Colonic mucosa (tissue), 4 donors: ENCODE measurements at regions not wholly inside any gene's neighbourhood (a gene's known extent, or its start where the extent isn't known, plus 50 kb on each side); places are given as distances from the start of the nearest gene placed in this dataset.
"Not testable (repeated sequence)": the region's sequence is repeated elsewhere in the genome, so short reads cannot be mapped to it uniquely, and the experiment has no call there.

Experiments used
- DNase-seq: peaks from one replicate; pipeline ENCODE4 v3.0.0-alpha.2; 2020
- H3K27ac ChIP-seq: fragments of 200-600 bp; one replicate; pipeline ENCODE4 v1.8.0; 2021
- H3K27me3 ChIP-seq: fragments of 200-600 bp; one replicate; pipeline ENCODE4 v1.8.0; 2021
- H3K36me3 ChIP-seq: fragments of 200-600 bp; one replicate; pipeline ENCODE4 v1.8.0; 2021
- H3K4me1 ChIP-seq: fragments of 200-600 bp; one replicate; pipeline ENCODE4 v1.8.0; 2021; ENCODE audit warnings: mild to moderate bottlenecking
- H3K4me3 ChIP-seq: fragments of 200-600 bp; one replicate; pipeline ENCODE4 v1.8.0; 2021
- H3K9ac ChIP-seq, 2 donors: one replicate each; pipeline ENCODE4 v1.7.0; 2013; ENCODE audit warnings: control low read depth in 2 of 2, low read depth in 2 of 2, low read length in 2 of 2
- H3K9me3 ChIP-seq: fragments of 200-600 bp; one replicate; pipeline ENCODE4 v1.8.0; 2021
- intact Hi-C: fragments of 100-400 bp; cut with DNase I; formaldehyde crosslinking; loops from one replicate; pipeline ENCODE4 v1.14.1; 2022
- TF ChIP-seq, protein P1 (sequence below): fragments of 200-600 bp; IDR thresholded peaks from one replicate; pipeline ENCODE4 v1.8.0; 2022; ENCODE audit warnings: antibody characterized with exemption, mild to moderate bottlenecking
- donor health status: healthy.
- donor health status: DM: no; HTN: no; CAD: no.
- donor health status: DM: no; HTN: no; CAD: no.

DNA sequence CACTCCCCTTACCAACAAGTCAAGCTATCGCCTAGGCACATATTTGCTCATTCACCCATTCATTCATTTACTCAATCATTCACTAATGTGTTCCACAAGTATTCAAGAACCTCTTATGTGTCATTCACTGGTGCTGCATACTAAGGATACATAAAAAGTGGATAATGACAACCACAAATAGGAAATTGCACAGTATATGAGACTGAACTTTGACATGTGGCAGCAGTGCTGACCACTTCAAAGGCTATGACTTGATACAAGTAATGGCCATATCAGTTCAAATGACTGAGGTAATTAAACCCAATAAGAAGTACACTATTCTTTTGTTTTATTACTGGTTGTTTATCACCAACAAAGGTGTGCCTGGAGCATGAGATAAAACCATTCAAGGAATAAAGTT is 282.5 kb downstream of the KLHL13 start:
- intact Hi-C loops, result no loop called here
- TF ChIP-seq, protein P1, sequence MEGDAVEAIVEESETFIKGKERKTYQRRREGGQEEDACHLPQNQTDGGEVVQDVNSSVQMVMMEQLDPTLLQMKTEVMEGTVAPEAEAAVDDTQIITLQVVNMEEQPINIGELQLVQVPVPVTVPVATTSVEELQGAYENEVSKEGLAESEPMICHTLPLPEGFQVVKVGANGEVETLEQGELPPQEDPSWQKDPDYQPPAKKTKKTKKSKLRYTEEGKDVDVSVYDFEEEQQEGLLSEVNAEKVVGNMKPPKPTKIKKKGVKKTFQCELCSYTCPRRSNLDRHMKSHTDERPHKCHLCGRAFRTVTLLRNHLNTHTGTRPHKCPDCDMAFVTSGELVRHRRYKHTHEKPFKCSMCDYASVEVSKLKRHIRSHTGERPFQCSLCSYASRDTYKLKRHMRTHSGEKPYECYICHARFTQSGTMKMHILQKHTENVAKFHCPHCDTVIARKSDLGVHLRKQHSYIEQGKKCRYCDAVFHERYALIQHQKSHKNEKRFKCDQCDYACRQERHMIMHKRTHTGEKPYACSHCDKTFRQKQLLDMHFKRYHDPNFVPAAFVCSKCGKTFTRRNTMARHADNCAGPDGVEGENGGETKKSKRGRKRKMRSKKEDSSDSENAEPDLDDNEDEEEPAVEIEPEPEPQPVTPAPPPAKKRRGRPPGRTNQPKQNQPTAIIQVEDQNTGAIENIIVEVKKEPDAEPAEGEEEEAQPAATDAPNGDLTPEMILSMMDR, result no peak
- DNase-seq, result no peak
- no peaks in the 10 kb centered on the region for H3K27me3 ChIP-seq
- no peaks in the 10 kb centered on the region for H3K9me3 ChIP-seq
- no peak overlapping the region for H3K4me3 ChIP-seq
- H3K9ac ChIP-seq, result no peak overlapping the region
- H3K4me1 ChIP-seq, result no peaks in the 10 kb centered on the region
- H3K27ac ChIP-seq, result no peak overlapping the region
- no peaks in the 10 kb centered on the region for H3K36me3 ChIP-seq

DNA sequence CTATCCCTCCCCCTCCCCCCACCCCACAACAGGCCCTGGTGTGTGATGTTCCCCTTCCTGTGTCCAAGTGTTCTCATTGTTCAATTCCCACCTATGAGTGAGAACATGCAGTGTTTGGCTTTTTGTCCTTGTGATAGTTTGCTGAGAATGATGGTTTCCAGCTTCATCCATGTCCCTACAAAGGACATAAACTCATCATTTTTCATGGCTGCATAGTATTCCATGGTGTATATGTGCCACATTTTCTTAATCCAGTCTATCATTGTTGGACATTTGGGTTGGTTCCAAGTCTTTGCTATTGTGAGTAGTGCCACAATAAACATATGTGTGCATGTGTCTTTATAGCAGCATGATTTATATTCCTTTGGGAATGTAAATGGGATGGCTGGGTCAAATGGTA is 295.1 kb downstream of the KLHL13 start:
- H3K27ac ChIP-seq, H3K9me3 ChIP-seq, H3K4me1 ChIP-seq, intact Hi-C loops, H3K36me3 ChIP-seq, H3K9ac ChIP-seq, H3K27me3 ChIP-seq, H3K4me3 ChIP-seq, DNase-seq: not testable (repeated sequence)

DNA sequence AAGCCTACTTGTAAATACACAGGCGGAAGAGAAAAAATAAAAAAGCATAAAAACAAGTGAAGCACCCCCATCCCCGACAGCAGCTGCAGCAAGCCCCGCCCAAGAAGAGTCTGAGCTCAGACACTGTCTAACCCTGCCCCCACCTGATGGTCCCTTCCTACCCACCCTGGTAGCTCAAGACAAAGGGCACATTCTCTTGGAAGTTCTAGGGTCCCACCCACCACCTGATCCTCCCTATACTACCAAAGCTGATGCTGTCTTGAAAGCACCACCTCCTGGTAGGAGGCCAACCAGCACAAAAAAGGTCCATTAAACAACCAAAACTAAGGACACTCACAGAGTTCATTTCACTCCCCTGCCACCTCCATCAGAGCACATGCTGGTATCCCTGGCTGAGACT is 308.2 kb downstream of the KLHL13 start:
- DNase-seq, result no peak
- TF ChIP-seq, protein P1, result no peak
- H3K4me1 ChIP-seq, result no peaks in the 10 kb centered on the region
- no peak overlapping the region for H3K27ac ChIP-seq
- intact Hi-C loops, result no loop called here
- H3K9ac ChIP-seq, result no peak overlapping the region
- H3K27me3 ChIP-seq, result no peaks in the 10 kb centered on the region
- no peak overlapping the region for H3K4me3 ChIP-seq
- no peaks in the 10 kb centered on the region for H3K9me3 ChIP-seq
- no peaks in the 10 kb centered on the region for H3K36me3 ChIP-seq

DNA sequence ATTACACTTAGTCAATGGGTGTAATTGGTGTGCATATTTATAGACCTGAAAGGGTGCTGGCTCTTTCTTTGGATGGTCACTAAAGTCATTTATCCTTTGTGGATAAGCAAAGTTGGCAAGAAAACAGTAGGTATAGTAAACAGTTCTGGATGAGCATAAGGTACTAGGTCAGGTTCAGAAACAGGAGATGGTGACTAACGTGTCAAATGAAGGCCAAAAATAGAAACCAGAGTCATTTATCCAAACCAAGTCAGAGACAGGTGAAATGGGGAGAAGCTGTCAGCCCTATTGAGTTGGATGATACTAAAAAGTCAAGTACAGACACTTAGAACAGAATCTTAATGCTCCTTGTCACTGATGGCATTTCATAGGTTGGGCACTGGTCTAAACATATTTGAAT is 313.1 kb downstream of the KLHL13 start:
- no peak for DNase-seq
- TF ChIP-seq, protein P1, result no peak
- Histone ChIP-seq H3K9me3 (no peaks in the 10 kb centered on the region), H3K36me3 (no peaks in the 10 kb centered on the region), H3K27ac (no peak overlapping the region), H3K9ac (no peak overlapping the region), H3K27me3 (no peaks in the 10 kb centered on the region), H3K4me1 (no peaks in the 10 kb centered on the region), H3K4me3 (no peak overlapping the region)
- intact Hi-C loops, result no loop called here

DNA sequence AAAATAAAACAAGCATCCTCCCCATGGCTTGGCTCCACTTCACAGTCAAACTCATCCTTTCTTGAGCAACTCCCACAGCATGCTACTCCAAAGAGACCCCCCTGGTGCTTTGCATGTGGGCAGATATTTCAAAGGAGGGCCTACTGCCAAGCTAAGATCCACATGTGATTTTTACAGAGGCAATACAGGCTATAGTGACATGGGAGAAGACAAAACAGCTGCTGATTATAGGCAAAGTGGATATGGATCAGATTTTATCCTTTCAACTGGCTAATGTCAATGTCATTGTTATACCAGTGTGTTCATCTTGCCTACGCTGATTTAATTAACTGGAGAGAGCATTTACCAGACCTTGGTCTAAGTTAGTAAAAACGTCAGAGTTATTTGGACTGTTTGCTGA is 328.3 kb downstream of the KLHL13 start:
- no peaks in the 10 kb centered on the region for H3K36me3 ChIP-seq
- TF ChIP-seq, protein P1, result no peak
- H3K4me1 ChIP-seq, result no peaks in the 10 kb centered on the region
- H3K9me3 ChIP-seq, result no peaks in the 10 kb centered on the region
- intact Hi-C loops, result no loop called here
- no peaks in the 10 kb centered on the region for H3K27me3 ChIP-seq
- DNase-seq, result no peak
- H3K9ac ChIP-seq, result no peak overlapping the region
- H3K4me3 ChIP-seq, result no peak overlapping the region
- no peak overlapping the region for H3K27ac ChIP-seq

DNA sequence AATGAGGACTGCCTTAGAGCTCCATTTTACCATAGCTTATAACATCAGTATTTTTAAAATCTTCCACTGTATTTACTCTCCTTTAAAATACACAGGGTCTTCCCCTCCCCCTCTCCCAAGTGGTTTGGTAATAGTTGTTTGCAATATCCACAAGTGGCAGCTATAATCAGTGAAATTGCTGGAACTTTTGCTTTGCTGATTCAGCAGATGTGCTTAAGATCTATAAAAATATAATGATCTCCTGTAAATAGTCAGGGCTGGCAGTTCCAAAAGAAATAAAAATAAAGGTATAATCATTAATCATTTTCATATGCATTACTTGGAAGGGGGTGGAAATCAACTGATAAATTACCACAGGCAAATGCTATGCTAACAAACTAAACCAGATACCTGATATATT is 345.2 kb downstream of the KLHL13 start:
- Histone ChIP-seq H3K4me1 (no peaks in the 10 kb centered on the region), H3K9ac (no peak overlapping the region), H3K4me3 (no peak overlapping the region), H3K27me3 (no peaks in the 10 kb centered on the region), H3K36me3 (no peaks in the 10 kb centered on the region), H3K9me3 (no peaks in the 10 kb centered on the region), H3K27ac (no peak overlapping the region)
- intact Hi-C loops, result no loop called here
- TF ChIP-seq, protein P1, result no peak
- DNase-seq, result no peak
